ENCODE measurements at regions not wholly inside any gene's neighbourhood (a gene's known extent, or its start where the extent isn't known, plus 50 kb on each side); places are given as distances from the start of the nearest gene placed in this dataset.

GRCh38 chr7:130993671-130994365 lies 259.8 kb upstream of the KLF14 start:
- CTCF ChIA-PET: interaction anchor here (0.8 to 4.7 kb wide), 2 partner anchors 12 to 19 kb away, joined by 3 to 33 read pairs; no protein-coding TSS in a partner anchor
- POLR2A ChIA-PET: no interaction called here
- TF ChIP-seq CTCF (IDR thresholded peaks at IDR 0.05; ENCODE audit: control extremely low read depth, extremely low read depth, low read depth, missing control alignments): no peak
- DNase-seq (ENCODE audit: extremely low spot score): no peak

- no peak for DNase-seq (ENCODE audit: extremely low spot score)
- ChIA-PET CTCF (interaction anchor here (0.8 to 4.7 kb wide), 12 partner anchors 10 to 514 kb away, joined by 3 to 33 read pairs (median 5); no protein-coding TSS in a partner anchor), POLR2A (no interaction called here)
- no peak for TF ChIP-seq CTCF (IDR thresholded peaks at IDR 0.05; ENCODE audit: control extremely low read depth, extremely low read depth, low read depth, missing control alignments)
Measured at GRCh38 chr7:130994378-130995115, 260.5 kb upstream of the KLF14 start.

DNA sequence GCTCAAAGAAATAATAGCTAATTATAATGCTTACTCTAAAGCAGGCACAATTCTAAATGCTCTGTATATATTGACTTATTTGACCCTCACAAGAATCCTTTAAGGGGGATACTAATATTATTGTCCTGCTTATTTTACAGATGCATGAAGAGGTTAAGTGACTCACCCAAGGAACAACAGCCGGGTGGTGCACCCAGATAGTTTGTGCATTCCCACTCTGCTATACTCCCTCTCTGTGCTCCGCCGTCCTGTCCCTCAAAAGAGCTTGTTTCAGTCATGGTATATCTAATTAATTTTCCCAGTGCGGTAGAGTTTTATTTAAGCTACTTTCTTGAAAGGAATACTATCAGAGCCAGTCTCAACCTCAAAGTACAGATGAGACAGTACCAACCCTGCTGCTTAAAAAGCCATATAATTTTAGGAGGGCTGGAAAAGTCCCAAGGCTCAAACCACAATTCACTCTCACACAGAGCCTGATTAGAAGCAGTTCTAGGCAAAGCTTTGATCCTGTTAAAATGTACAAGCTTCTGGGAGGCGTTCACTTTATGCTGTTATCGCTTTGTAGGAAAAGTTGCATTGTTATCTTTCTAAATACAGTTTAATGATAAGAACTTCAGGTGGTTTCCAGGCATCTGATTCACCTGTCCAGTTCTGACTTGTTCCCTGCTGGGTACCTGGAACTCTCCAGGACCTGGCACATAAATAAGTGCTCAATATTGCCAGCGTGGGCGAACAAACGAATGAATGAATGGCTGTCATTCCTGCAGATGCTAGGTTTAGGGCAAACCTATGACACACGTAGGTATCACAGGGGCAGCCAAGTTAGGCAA lies 261.5 kb upstream of the KLF14 start:
- ChIA-PET POLR2A (no interaction called here), CTCF (interaction anchor here (0.9 to 4.7 kb wide), 13 partner anchors 9 to 513 kb away, joined by 3 to 33 read pairs (median 5); no protein-coding TSS in a partner anchor)
- no peak for DNase-seq (ENCODE audit: extremely low spot score)
- TF ChIP-seq CTCF (IDR thresholded peaks at IDR 0.05; ENCODE audit: control extremely low read depth, extremely low read depth, low read depth, missing control alignments): no peak

GRCh38 chr7:130996205-130996832 lies 262.3 kb upstream of the KLF14 start:
- TF ChIP-seq CTCF (IDR thresholded peaks at IDR 0.05; ENCODE audit: control extremely low read depth, extremely low read depth, low read depth, missing control alignments): no peak
- DNase-seq (ENCODE audit: extremely low spot score): no peak
- POLR2A ChIA-PET: no interaction called here
- CTCF ChIA-PET: interaction anchor here (0.9 to 4.7 kb wide), 8 partner anchors 8 to 99 kb away, joined by 3 to 33 read pairs (median 7); no protein-coding TSS in a partner anchor

DNA sequence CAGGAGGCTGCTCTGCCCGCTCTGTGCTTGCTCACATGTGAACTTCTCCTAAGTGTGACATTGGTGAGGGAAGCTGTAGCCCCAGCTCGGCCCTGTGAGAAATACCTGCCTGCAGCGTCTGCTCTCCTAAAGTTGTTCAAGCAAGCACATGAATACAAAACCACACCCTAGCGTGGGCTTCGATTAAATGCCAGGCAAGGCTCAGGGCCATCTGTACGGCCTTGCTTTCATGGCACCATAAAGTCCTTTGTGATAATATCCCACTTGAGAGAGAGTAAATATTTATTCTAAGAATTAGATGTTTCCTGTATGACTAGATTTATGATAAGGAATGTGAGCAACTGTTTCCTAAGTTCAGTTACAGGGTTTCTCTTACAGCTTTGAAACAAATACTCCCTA lies 262.8 kb upstream of the KLF14 start:
- POLR2A ChIA-PET: no interaction called here
- no peak for TF ChIP-seq CTCF (IDR thresholded peaks at IDR 0.05; ENCODE audit: control extremely low read depth, extremely low read depth, low read depth, missing control alignments)
- CTCF ChIA-PET: interaction anchor here (1.3 to 4.7 kb wide), 4 partner anchors 7 to 100 kb away, joined by 3 to 33 read pairs (median 8); no protein-coding TSS in a partner anchor
- DNase-seq (ENCODE audit: extremely low spot score): no peak
